ENCODE measurements at regions not wholly inside any gene's neighbourhood (a gene's known extent, or its start where the extent isn't known, plus 50 kb on each side); places are given as distances from the start of the nearest gene placed in this dataset.

DNA sequence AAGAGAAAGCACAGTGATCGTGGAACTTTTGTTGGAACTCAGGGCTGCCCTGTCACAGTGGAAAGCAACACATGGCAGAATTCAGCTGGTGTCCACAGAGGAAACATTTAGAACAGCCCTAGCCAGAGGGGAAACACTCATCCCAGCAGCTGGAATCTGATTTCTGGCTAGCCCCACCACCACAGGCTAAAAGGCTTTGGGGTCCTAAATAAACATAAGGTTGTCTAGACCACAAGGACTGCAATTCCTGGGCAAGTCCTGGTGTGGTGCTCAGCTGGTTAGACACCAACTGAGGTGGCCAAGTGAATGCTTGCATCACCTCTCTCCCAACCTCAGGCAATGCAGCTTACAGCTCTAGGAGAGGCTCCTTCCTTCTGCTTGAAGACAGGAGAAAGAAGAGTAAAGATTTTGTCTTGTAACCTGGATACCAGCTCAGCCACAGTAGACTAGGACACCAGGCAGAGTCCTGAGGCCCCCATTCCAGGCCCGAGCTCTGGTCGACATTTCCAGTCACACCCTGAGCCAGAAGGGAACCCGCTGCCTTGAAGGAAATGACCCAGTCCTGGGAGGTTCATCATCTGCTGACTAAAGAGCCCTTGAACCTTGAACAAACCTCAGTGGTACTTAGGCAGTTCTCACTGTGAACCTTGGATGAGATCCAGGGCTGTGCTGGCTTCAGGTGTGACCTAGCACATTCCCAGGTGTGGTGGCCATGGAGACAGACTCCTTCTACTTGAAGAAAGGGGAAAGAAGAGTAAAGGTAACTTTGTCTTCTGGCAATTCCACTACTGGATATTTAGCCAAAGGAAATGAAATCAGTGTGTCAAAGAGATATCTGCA, 85.4 kb upstream of the PLXNC1 start:
- TF ChIP-seq, protein P1, sequence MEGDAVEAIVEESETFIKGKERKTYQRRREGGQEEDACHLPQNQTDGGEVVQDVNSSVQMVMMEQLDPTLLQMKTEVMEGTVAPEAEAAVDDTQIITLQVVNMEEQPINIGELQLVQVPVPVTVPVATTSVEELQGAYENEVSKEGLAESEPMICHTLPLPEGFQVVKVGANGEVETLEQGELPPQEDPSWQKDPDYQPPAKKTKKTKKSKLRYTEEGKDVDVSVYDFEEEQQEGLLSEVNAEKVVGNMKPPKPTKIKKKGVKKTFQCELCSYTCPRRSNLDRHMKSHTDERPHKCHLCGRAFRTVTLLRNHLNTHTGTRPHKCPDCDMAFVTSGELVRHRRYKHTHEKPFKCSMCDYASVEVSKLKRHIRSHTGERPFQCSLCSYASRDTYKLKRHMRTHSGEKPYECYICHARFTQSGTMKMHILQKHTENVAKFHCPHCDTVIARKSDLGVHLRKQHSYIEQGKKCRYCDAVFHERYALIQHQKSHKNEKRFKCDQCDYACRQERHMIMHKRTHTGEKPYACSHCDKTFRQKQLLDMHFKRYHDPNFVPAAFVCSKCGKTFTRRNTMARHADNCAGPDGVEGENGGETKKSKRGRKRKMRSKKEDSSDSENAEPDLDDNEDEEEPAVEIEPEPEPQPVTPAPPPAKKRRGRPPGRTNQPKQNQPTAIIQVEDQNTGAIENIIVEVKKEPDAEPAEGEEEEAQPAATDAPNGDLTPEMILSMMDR (IDR thresholded peaks at IDR 0.05): no peak
- no peak for TF ChIP-seq POLR2A (IDR thresholded peaks at IDR 0.05)

All from lower leg skin (tissue), 3 donors.